Trophoblast cell (in vitro differentiated cells and primary cell): ENCODE measurements at regions not wholly inside any gene's neighbourhood (a gene's known extent, or its start where the extent isn't known, plus 50 kb on each side); places are given as distances from the start of the nearest gene placed in this dataset.
A peak's percentile ranks its signal among the peaks of the same experiment; 100 is the strongest.

ENCODE experiments used
- DNase-seq, 2 donors: peaks; one replicate each; pipeline ENCODE4 v3.0.0-alpha.2; 2016
- H2AFZ ChIP-seq: 2 replicates; pipeline ENCODE4 v1.6.1; 2013; ENCODE audit warnings: low read length, moderate library complexity, mild to moderate bottlenecking; ENCODE audit not compliant: insufficient read depth, poor library complexity
- H2AK5ac ChIP-seq: 2 replicates; pipeline ENCODE4 v1.6.1; 2013; ENCODE audit warnings: mild to moderate bottlenecking, low read length
- H2BK120ac ChIP-seq: 2 replicates; pipeline ENCODE4 v1.6.1; 2013; ENCODE audit warnings: low read length, mild to moderate bottlenecking, moderate library complexity; ENCODE audit not compliant: insufficient read depth, poor library complexity
- H2BK12ac ChIP-seq: 2 replicates; pipeline ENCODE4 v1.6.1; 2013; ENCODE audit warnings: mild to moderate bottlenecking, low read length, moderate library complexity
- H2BK5ac ChIP-seq: 2 replicates; pipeline ENCODE4 v1.6.1; 2013; ENCODE audit warnings: low read length, low read depth, moderate library complexity, mild to moderate bottlenecking; ENCODE audit not compliant: poor library complexity
- H3K14ac ChIP-seq: 2 replicates; pipeline ENCODE4 v1.6.1; 2013; ENCODE audit warnings: mild to moderate bottlenecking, low read length
- H3K18ac ChIP-seq: 2 replicates; pipeline ENCODE4 v1.6.1; 2013; ENCODE audit warnings: mild to moderate bottlenecking, low read length
- H3K23ac ChIP-seq: 2 replicates; pipeline ENCODE4 v1.6.1; 2013; ENCODE audit warnings: low read length
- H3K27ac ChIP-seq: 2 replicates; pipeline ENCODE4 v1.5.1; 2013; ENCODE audit warnings: low read depth, mild to moderate bottlenecking, inconsistent platforms, low read length, moderate library complexity
- H3K27me3 ChIP-seq: 2 replicates; pipeline ENCODE4 v1.6.1; 2013; ENCODE audit warnings: inconsistent platforms, mild to moderate bottlenecking, low read length, moderate library complexity; ENCODE audit not compliant: insufficient read depth
- H3K36me3 ChIP-seq, 2 experiments: 1 replicate in 1 of 2; 2 replicates in 1 of 2; pipeline ENCODE4 v1.6.1; 2013; ENCODE audit warnings: low read length in 2 of 2, mild to moderate bottlenecking in 2 of 2, moderate library complexity in 1 of 2; ENCODE audit not compliant: insufficient read depth in 2 of 2, control insufficient read depth in 1 of 2
- H3K4ac ChIP-seq: 2 replicates; pipeline ENCODE4 v1.6.1; 2013; ENCODE audit warnings: low read depth, mild to moderate bottlenecking, low read length, moderate library complexity
- H3K4me1 ChIP-seq, 2 experiments: 1 replicate in 1 of 2; 2 replicates in 1 of 2; pipeline ENCODE4 v1.6.1; 2013; ENCODE audit warnings: low read length in 2 of 2, mild to moderate bottlenecking in 2 of 2, moderate library complexity in 1 of 2; ENCODE audit not compliant: insufficient read depth in 2 of 2, control insufficient read depth in 1 of 2
- H3K4me2 ChIP-seq: 2 replicates; pipeline ENCODE4 v1.6.1; 2013; ENCODE audit warnings: inconsistent platforms, mild to moderate bottlenecking, low read length, moderate library complexity
- H3K4me3 ChIP-seq: 2 replicates; pipeline ENCODE4 v1.5.1; 2013; ENCODE audit warnings: mild to moderate bottlenecking, low read depth, low read length, inconsistent platforms
- H3K79me1 ChIP-seq: one replicate; pipeline ENCODE4 v1.6.1; 2013; ENCODE audit warnings: low read length
- H3K79me2 ChIP-seq: 2 replicates; pipeline ENCODE4 v1.6.1; 2013; ENCODE audit warnings: low read length, mild to moderate bottlenecking; ENCODE audit not compliant: control insufficient read depth, insufficient read depth, poor library complexity
- H3K9ac ChIP-seq: 2 replicates; pipeline ENCODE4 v1.6.1; 2013; ENCODE audit warnings: mild to moderate bottlenecking, low read length
- H3K9me3 ChIP-seq: 2 replicates; pipeline ENCODE4 v1.6.1; 2013; ENCODE audit warnings: low read depth, mild to moderate bottlenecking, control low read depth, inconsistent platforms, low read length; ENCODE audit not compliant: insufficient read depth
- H4K12ac ChIP-seq: 2 replicates; pipeline ENCODE4 v1.6.1; 2013; ENCODE audit warnings: low read depth, mild to moderate bottlenecking, low read length, moderate library complexity
- H4K8ac ChIP-seq: 2 replicates; pipeline ENCODE4 v1.6.1; 2013; ENCODE audit warnings: low read depth, mild to moderate bottlenecking, low read length, moderate library complexity
- H4K91ac ChIP-seq: one replicate; pipeline ENCODE4 v1.6.1; 2013; ENCODE audit warnings: low read depth, mild to moderate bottlenecking, low read length, moderate library complexity
- WGBS: extraction: QIAGEN DNeasy Blood & Tissue Kit; methylation state at CpG from one replicate; pipeline ENCODE4 v1.1.7; 2013; ENCODE audit warnings: missing lambda C conversion rate; ENCODE audit not compliant: insufficient read length, insufficient coverage; ENCODE audit errors: extremely low coverage; 5-methylcytosine and 5-hydroxymethylcytosine counted together

GRCh38 chr7:118109607-118110006 is 74.4 kb upstream of the LSM8 start:
- Histone ChIP-seq H3K79me1 (no peaks in the 10 kb centered on the region), H3K79me2 (no peaks in the 10 kb centered on the region), H3K14ac (no peak overlapping the region), H3K4me1 (no peaks in the 10 kb centered on the region), H3K9me3 (peaks cover 4% of the 10 kb centered on the region), H2AK5ac (no peak overlapping the region), H4K8ac (no peak overlapping the region), H3K23ac (no peak overlapping the region), H3K18ac (no peak overlapping the region), H3K4me2 (no peak overlapping the region), H2BK120ac (no peak overlapping the region), H2AFZ (no peak overlapping the region), H3K36me3 (no peaks in the 10 kb centered on the region), H3K27ac (no peak overlapping the region), H3K27me3 (no peaks in the 10 kb centered on the region), H4K91ac (no peak overlapping the region), H4K12ac (no peak overlapping the region), H2BK5ac (no peak overlapping the region), H3K4me3 (no peak overlapping the region), H3K4ac (no peak overlapping the region), H2BK12ac (no peak overlapping the region), H3K9ac (no peak overlapping the region)
- WGBS, result no CpG with 5 or more reads among the region's 2 CpGs
- DNase-seq, result peak; percentile 41 to 84

DNA sequence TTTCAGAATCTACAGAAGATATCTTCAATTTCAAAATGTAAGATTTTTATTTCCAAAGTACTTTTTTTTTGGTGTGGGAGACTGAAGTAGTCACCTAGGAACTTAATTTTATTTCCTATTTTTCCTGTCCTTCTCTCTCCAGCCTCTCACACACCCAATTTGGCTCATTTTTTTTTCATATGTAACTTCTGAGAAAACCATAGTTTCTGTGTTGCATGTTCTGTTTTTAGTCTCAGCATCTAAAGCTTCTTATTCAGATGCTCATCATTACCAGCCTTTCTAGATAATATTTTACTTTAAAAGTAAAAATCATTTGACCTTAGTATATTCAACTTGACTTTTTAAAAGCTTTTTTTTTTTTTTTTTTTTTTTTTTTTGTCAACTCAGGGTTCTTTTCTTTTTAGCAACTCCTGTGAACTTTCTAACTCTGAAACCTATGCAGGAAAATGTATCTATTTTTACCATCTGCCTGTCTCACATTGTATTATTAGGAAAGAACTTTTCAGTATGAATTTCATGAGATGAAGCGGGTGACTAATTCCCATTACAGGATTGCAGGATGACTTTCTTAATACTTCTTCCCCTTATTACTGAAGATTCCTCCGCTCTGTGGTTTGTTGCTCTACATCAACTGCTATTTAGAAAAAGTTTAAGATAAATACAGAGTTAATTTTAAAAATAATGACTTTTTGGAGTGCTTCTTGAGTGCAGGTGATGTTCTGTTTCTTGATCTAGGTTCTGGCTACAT is 73.6 kb upstream of the LSM8 start:
- Histone ChIP-seq H3K18ac (no peak overlapping the region), H3K9me3 (peaks cover 5% of the 10 kb centered on the region), H2BK120ac (no peak overlapping the region), H2AK5ac (no peak overlapping the region), H3K4ac (no peak overlapping the region), H4K91ac (no peak overlapping the region), H3K36me3 (no peaks in the 10 kb centered on the region), H3K79me2 (no peaks in the 10 kb centered on the region), H3K14ac (no peak overlapping the region), H3K79me1 (no peaks in the 10 kb centered on the region), H4K12ac (no peak overlapping the region), H3K4me3 (no peak overlapping the region), H2BK5ac (no peak overlapping the region), H4K8ac (no peak overlapping the region), H3K4me1 (no peaks in the 10 kb centered on the region), H3K4me2 (no peak overlapping the region), H3K27ac (no peak overlapping the region), H2AFZ (no peak overlapping the region), H2BK12ac (no peak overlapping the region), H3K9ac (no peak overlapping the region), H3K23ac (no peak overlapping the region), H3K27me3 (no peaks in the 10 kb centered on the region)
- no peak for DNase-seq
- WGBS, result no CpG with 5 or more reads among the region's 2 CpGs

GRCh38 chr7:118111347-118111746 is 72.6 kb upstream of the LSM8 start:
- no peaks in the 10 kb centered on the region for H3K79me1 ChIP-seq
- H3K23ac ChIP-seq, result no peak overlapping the region
- no peaks in the 10 kb centered on the region for H3K36me3 ChIP-seq
- no peak overlapping the region for H3K27ac ChIP-seq
- H3K9me3 ChIP-seq, result peaks cover 5% of the 10 kb centered on the region
- H3K4me2 ChIP-seq, result no peak overlapping the region
- no peak overlapping the region for H3K18ac ChIP-seq
- H3K79me2 ChIP-seq, result no peaks in the 10 kb centered on the region
- no peak overlapping the region for H3K9ac ChIP-seq
- H4K12ac ChIP-seq, result no peak overlapping the region
- WGBS, result no CpG with 5 or more reads among the region's 2 CpGs
- no peak overlapping the region for H2BK12ac ChIP-seq
- H2BK5ac ChIP-seq, result no peak overlapping the region
- no peak for DNase-seq
- H2AK5ac ChIP-seq, result no peak overlapping the region
- H3K14ac ChIP-seq, result no peak overlapping the region
- no peak overlapping the region for H3K4me3 ChIP-seq
- no peaks in the 10 kb centered on the region for H3K4me1 ChIP-seq
- no peak overlapping the region for H4K91ac ChIP-seq
- no peak overlapping the region for H2BK120ac ChIP-seq
- no peaks in the 10 kb centered on the region for H3K27me3 ChIP-seq
- no peak overlapping the region for H3K4ac ChIP-seq
- no peak overlapping the region for H4K8ac ChIP-seq
- H2AFZ ChIP-seq, result no peak overlapping the region

- Histone ChIP-seq H3K27ac (no peak overlapping the region), H3K4ac (no peak overlapping the region), H3K9ac (no peak overlapping the region), H3K4me1 (no peaks in the 10 kb centered on the region), H3K4me3 (no peak overlapping the region), H4K91ac (no peak overlapping the region), H4K8ac (no peak overlapping the region), H2AK5ac (no peak overlapping the region), H3K9me3 (peaks cover 5% of the 10 kb centered on the region), H2AFZ (no peak overlapping the region), H2BK120ac (no peak overlapping the region), H4K12ac (no peak overlapping the region), H2BK5ac (no peak overlapping the region), H2BK12ac (no peak overlapping the region), H3K4me2 (no peak overlapping the region), H3K36me3 (no peaks in the 10 kb centered on the region), H3K79me2 (no peaks in the 10 kb centered on the region), H3K14ac (no peak overlapping the region), H3K18ac (no peak overlapping the region), H3K79me1 (no peaks in the 10 kb centered on the region), H3K27me3 (no peaks in the 10 kb centered on the region), H3K23ac (no peak overlapping the region)
- DNase-seq, result no peak
- no CpG with 5 or more reads among the region's 10 CpGs for WGBS
Measured at GRCh38 chr7:118114175-118114574, 69.8 kb upstream of the LSM8 start.
